Kidney (tissue), 13 donors: ENCODE measurements at regions not wholly inside any gene's neighbourhood (a gene's known extent, or its start where the extent isn't known, plus 50 kb on each side); places are given as distances from the start of the nearest gene placed in this dataset.

Source experiments
- DNase-seq, 5 donors: peaks; one replicate each; pipeline ENCODE4 v3.0.0-alpha.2; 2013 to 2020
- FAIRE-seq: peaks from 2 replicates; lab custom pipeline; 2012; peaks lifted over from hg19 to GRCh38; lab: Jason Lieb, UNC
- H3K27ac ChIP-seq, 2 donors: one replicate each; pipeline ENCODE4 v1.7.0; 2013; ENCODE audit warnings: low read depth in 2 of 2, low read length in 2 of 2, inconsistent platforms in 1 of 2
- H3K27me3 ChIP-seq: one replicate; pipeline ENCODE4 v1.7.1; 2013; ENCODE audit warnings: low read length, inconsistent platforms; ENCODE audit not compliant: control insufficient read depth, insufficient read depth
- H3K36me3 ChIP-seq, 3 donors: one replicate each; pipeline versions ENCODE4 v1.7.0 to v1.7.1; 2013; ENCODE audit warnings: low read length in 3 of 3, control low read depth in 1 of 3, inconsistent platforms in 1 of 3; ENCODE audit not compliant: insufficient read depth in 3 of 3, control insufficient read depth in 2 of 3
- H3K4me1 ChIP-seq, 3 donors: one replicate each; pipeline versions ENCODE4 v1.7.0 to v1.7.1; 2013; ENCODE audit warnings: low read length in 3 of 3, inconsistent platforms in 1 of 3, low read depth in 1 of 3; ENCODE audit not compliant: control insufficient read depth in 2 of 3, insufficient read depth in 2 of 3
- H3K4me3 ChIP-seq, 3 donors: one replicate each; pipeline versions ENCODE4 v1.7.0 to v1.8.1; 2013; ENCODE audit warnings: low read length in 3 of 3, control low read depth in 1 of 3, inconsistent platforms in 1 of 3
- H3K9ac ChIP-seq, 3 donors: one replicate each; pipeline versions ENCODE4 v1.7.0 to v1.7.1; 2013; ENCODE audit warnings: low read length in 3 of 3, control low read depth in 1 of 3, inconsistent platforms in 1 of 3
- H3K9me3 ChIP-seq, 3 donors: one replicate each; pipeline versions ENCODE4 v1.7.0 to v1.7.1; 2013; ENCODE audit warnings: low read length in 3 of 3, control low read depth in 1 of 3, inconsistent platforms in 1 of 3; ENCODE audit not compliant: control insufficient read depth in 2 of 3, insufficient read depth in 1 of 3
- CTCF ChIP-seq: IDR thresholded peaks from 3 replicates; pipeline ENCODE4 v1.5.1; 2012; ENCODE audit warnings: mild to moderate bottlenecking, moderate library complexity, borderline replicate concordance; ENCODE audit not compliant: insufficient read depth; ENCODE audit errors: extremely low read depth
- intact Hi-C: fragments of 100-400 bp; cut with DNase I; formaldehyde crosslinking; loops from one replicate; pipeline ENCODE4 v1.11.1; 2022
- donor health status: control.
- donor health status: control.
- donor health status: control.
- donor health status: control.
- donor health status: control.
- donor health status: DM: yes; HTN: yes; CAD: no.
- donor health status: Normal renal cell carcinoma (clear cell type).

GRCh38 chrX:45344594-45344993 lies 143.9 kb upstream of the DIPK2B start:
- no peaks in the 10 kb centered on the region for H3K36me3 ChIP-seq
- FAIRE-seq (no peak), DNase-seq (no peak)
- no peaks in the 10 kb centered on the region for H3K4me1 ChIP-seq
- no peaks in the 10 kb centered on the region for H3K27me3 ChIP-seq
- TF ChIP-seq CTCF = no peak
- no peaks in the 10 kb centered on the region for H3K9me3 ChIP-seq
- H3K4me3 ChIP-seq = no peak overlapping the region
- no peak overlapping the region for H3K27ac ChIP-seq
- intact Hi-C loops = no loop called here
- no peak overlapping the region for H3K9ac ChIP-seq

- no peaks in the 10 kb centered on the region for H3K4me1 ChIP-seq
- no peak overlapping the region for H3K9ac ChIP-seq
- H3K27ac ChIP-seq = no peak overlapping the region
- H3K36me3 ChIP-seq = no peaks in the 10 kb centered on the region
- TF ChIP-seq CTCF = no peak
- H3K9me3 ChIP-seq = no peaks in the 10 kb centered on the region
- DNase-seq = no peak
- no peak for FAIRE-seq
- no peak overlapping the region for H3K4me3 ChIP-seq
- intact Hi-C loops = no loop called here
- H3K27me3 ChIP-seq = peaks cover 3% of the 10 kb centered on the region
Measured at GRCh38 chrX:45329217-45329616, 128.5 kb upstream of the DIPK2B start.

GRCh38 chrX:45324941-45325340 lies 124.3 kb upstream of the DIPK2B start:
- intact Hi-C loops = no loop called here
- Histone ChIP-seq H3K9me3 (no peaks in the 10 kb centered on the region), H3K27me3 (no peaks in the 10 kb centered on the region), H3K27ac (no peak overlapping the region), H3K4me3 (no peak overlapping the region), H3K4me1 (no peaks in the 10 kb centered on the region), H3K36me3 (no peaks in the 10 kb centered on the region), H3K9ac (no peak overlapping the region)
- TF ChIP-seq CTCF = no peak
- FAIRE-seq (no peak), DNase-seq (no peak)

- FAIRE-seq = no peak
- Histone ChIP-seq H3K4me1 (no peaks in the 10 kb centered on the region), H3K9ac (no peak overlapping the region), H3K27me3 (no peaks in the 10 kb centered on the region), H3K4me3 (no peak overlapping the region), H3K9me3 (no peaks in the 10 kb centered on the region), H3K27ac (no peak overlapping the region), H3K36me3 (no peaks in the 10 kb centered on the region)
- no peak for DNase-seq
- intact Hi-C loops = no loop called here
- TF ChIP-seq CTCF = no peak
Measured at GRCh38 chrX:45323387-45323786, 122.7 kb upstream of the DIPK2B start.
